ENCODE measurements at regions not wholly inside any gene's neighbourhood (a gene's known extent, or its start where the extent isn't known, plus 50 kb on each side); places are given as distances from the start of the nearest gene placed in this dataset.
A peak's percentile ranks its signal among the peaks of the same experiment; 100 is the strongest.

GRCh38 chr10:14409856-14410458 is 79.2 kb upstream of the FRMD4A start:
- TF ChIP-seq ZNF280D (tag by site-specific recombination; IDR thresholded peaks at IDR 0.05) (no peak), ZNF366 (tag by site-specific recombination; conservative IDR thresholded peaks at IDR 0.05) (peak; percentile 66), ZNF791 (tag by site-specific recombination; IDR thresholded peaks at IDR 0.05) (no peak), ZNF501 (tag by site-specific recombination; IDR thresholded peaks at IDR 0.05) (no peak), ZNF670 (tag by site-specific recombination; IDR thresholded peaks at IDR 0.05; ENCODE audit: low read depth) (no peak), GFI1B (tag by site-specific recombination; IDR thresholded peaks at IDR 0.05) (no peak), ZIC2 (tag by site-specific recombination; IDR thresholded peaks at IDR 0.05) (no peak), PRDM2 (tag by site-specific recombination; IDR thresholded peaks at IDR 0.05; ENCODE audit: borderline replicate concordance) (no peak), ELK4 (IDR thresholded peaks at IDR 0.05; ENCODE audit: borderline replicate concordance, low read depth, low read length) (no peak), ZNF239 (tag by site-specific recombination; IDR thresholded peaks at IDR 0.05) (no peak), ZNF16 (tag by site-specific recombination; IDR thresholded peaks at IDR 0.05; ENCODE audit: low read depth) (no peak), ZBTB20 (tag by site-specific recombination; IDR thresholded peaks at IDR 0.05) (no peak), ZNF202 (tag by site-specific recombination; IDR thresholded peaks at IDR 0.05; ENCODE audit: borderline replicate concordance) (no peak), PRDM6 (tag by site-specific recombination; IDR thresholded peaks at IDR 0.05) (no peak), ZNF146 (tag by site-specific recombination; IDR thresholded peaks at IDR 0.05) (no peak), ZNF701 (tag by site-specific recombination; IDR thresholded peaks at IDR 0.05) (no peak), EGR2 (tag by site-specific recombination; IDR thresholded peaks at IDR 0.05; ENCODE audit: low read depth) (peak; percentile 66), ZNF658 (tag by site-specific recombination; IDR thresholded peaks at IDR 0.05) (no peak), ZNF513 (tag by site-specific recombination; IDR thresholded peaks at IDR 0.05) (no peak), ZNF311 (tag by site-specific recombination; IDR thresholded peaks at IDR 0.05; ENCODE audit: borderline replicate concordance) (no peak), ZNF221 (tag by site-specific recombination; IDR thresholded peaks at IDR 0.05; ENCODE audit: borderline replicate concordance) (no peak), TCF7L2 (IDR thresholded peaks at IDR 0.05; ENCODE audit: borderline replicate concordance, low read depth, low read length) (no peak), PRDM1 (tag by site-specific recombination; IDR thresholded peaks at IDR 0.05) (peak; percentile 96)
- Histone ChIP-seq H3K36me3 (ENCODE audit: control insufficient read depth in 2 of 2, insufficient read depth in 1 of 2, low read length in 2 of 2) (no peaks in the 10 kb centered on the region), H3K4me3 (ENCODE audit: low read depth, low read length) (no peak overlapping the region), H3K4me1 (ENCODE audit: control insufficient read depth, insufficient read depth, low read length) (no peaks in the 10 kb centered on the region), H3K9me3 (ENCODE audit: control insufficient read depth, insufficient read depth, low read depth, low read length) (no peaks in the 10 kb centered on the region), H3K27ac (ENCODE audit: extremely low read depth, low read depth, low read length) (no peak overlapping the region)
- POLR2A ChIA-PET: no interaction called here
- CTCF ChIA-PET: no interaction called here
